Activated T-helper 17 cell treated with anti-CD3 and anti-CD28 coated beads, Interleukin-2, amount 50 U/mL, for 72 hours (primary cell): ENCODE measurements at regions not wholly inside any gene's neighbourhood (a gene's known extent, or its start where the extent isn't known, plus 50 kb on each side); places are given as distances from the start of the nearest gene placed in this dataset.
A peak's percentile ranks its signal among the peaks of the same experiment; 100 is the strongest.

Experiments used
- ATAC-seq: fragments of 150-1000 bp; cut with Tn5 transposase; replicated peaks from 2 replicates; pipeline ENCODE4 v1.10.0; 2021; ENCODE audit warnings: mild to moderate bottlenecking, moderate library complexity
- H3K27ac Mint-ChIP-seq: one replicate; pipeline ENCODE4 v1.8.0; 2022; ENCODE audit warnings: mixed read lengths
- H3K27me3 Mint-ChIP-seq: one replicate; pipeline ENCODE4 v1.8.0; 2022; ENCODE audit warnings: mixed read lengths
- H3K36me3 Mint-ChIP-seq: one replicate; pipeline ENCODE4 v1.8.0; 2022; ENCODE audit warnings: low read depth, mild to moderate bottlenecking, mixed read lengths
- H3K4me1 Mint-ChIP-seq: one replicate; pipeline ENCODE4 v1.8.0; 2022; ENCODE audit warnings: mixed read lengths
- H3K4me3 Mint-ChIP-seq: one replicate; pipeline ENCODE4 v1.8.0; 2022; ENCODE audit warnings: mild to moderate bottlenecking, mixed read lengths
- H3K9me3 Mint-ChIP-seq: one replicate; pipeline ENCODE4 v1.8.0; 2022; ENCODE audit warnings: mixed read lengths

GRCh38 chr12:127448906-127449305 is 818.1 kb upstream of the TMEM132C start:
- Mint-ChIP-seq H3K27ac (no peak overlapping the region), H3K9me3 (no peaks in the 10 kb centered on the region), H3K4me3 (no peak overlapping the region), H3K4me1 (no peaks in the 10 kb centered on the region), H3K36me3 (no peaks in the 10 kb centered on the region), H3K27me3 (peaks cover 3% of the 10 kb centered on the region)
- no peak for ATAC-seq

GRCh38 chr12:127450826-127451225 is 816.1 kb upstream of the TMEM132C start:
- Mint-ChIP-seq H3K9me3 (no peaks in the 10 kb centered on the region), H3K36me3 (no peaks in the 10 kb centered on the region), H3K27me3 (peaks cover 14% of the 10 kb centered on the region), H3K27ac (no peak overlapping the region), H3K4me1 (no peaks in the 10 kb centered on the region), H3K4me3 (no peak overlapping the region)
- ATAC-seq, result no peak

GRCh38 chr12:127455347-127456265 is 811.4 kb upstream of the TMEM132C start:
- Mint-ChIP-seq H3K4me3 (no peak overlapping the region), H3K9me3 (no peaks in the 10 kb centered on the region), H3K27ac (no peak overlapping the region), H3K4me1 (no peaks in the 10 kb centered on the region), H3K27me3 (peaks cover 32% of the 10 kb centered on the region), H3K36me3 (no peaks in the 10 kb centered on the region)
- ATAC-seq, result no peak

GRCh38 chr12:127457726-127458125 is 809.2 kb upstream of the TMEM132C start:
- ATAC-seq, result no peak
- Mint-ChIP-seq H3K27me3 (peaks cover 32% of the 10 kb centered on the region), H3K9me3 (no peaks in the 10 kb centered on the region), H3K4me3 (no peak overlapping the region), H3K36me3 (no peaks in the 10 kb centered on the region), H3K27ac (no peak overlapping the region), H3K4me1 (no peaks in the 10 kb centered on the region)

GRCh38 chr12:127459166-127459565 is 807.8 kb upstream of the TMEM132C start:
- no peak for ATAC-seq
- Mint-ChIP-seq H3K4me3 (no peak overlapping the region), H3K9me3 (no peaks in the 10 kb centered on the region), H3K36me3 (no peaks in the 10 kb centered on the region), H3K4me1 (no peaks in the 10 kb centered on the region), H3K27ac (no peak overlapping the region), H3K27me3 (peaks cover 35% of the 10 kb centered on the region)

GRCh38 chr12:127459687-127460086 is 807.3 kb upstream of the TMEM132C start:
- no peak for ATAC-seq
- Mint-ChIP-seq H3K4me3 (no peak overlapping the region), H3K4me1 (no peaks in the 10 kb centered on the region), H3K27ac (no peak overlapping the region), H3K27me3 (peaks cover 30% of the 10 kb centered on the region), H3K9me3 (no peaks in the 10 kb centered on the region), H3K36me3 (no peaks in the 10 kb centered on the region)

- no peak for ATAC-seq
- H3K27ac Mint-ChIP-seq, result no peak overlapping the region
- no peaks in the 10 kb centered on the region for H3K9me3 Mint-ChIP-seq
- H3K4me3 Mint-ChIP-seq, result no peak overlapping the region
- no peaks in the 10 kb centered on the region for H3K36me3 Mint-ChIP-seq
- H3K27me3 Mint-ChIP-seq, result peaks cover 14% of the 10 kb centered on the region
- no peaks in the 10 kb centered on the region for H3K4me1 Mint-ChIP-seq
These were observed 803.7 kb upstream of the TMEM132C start for GRCh38 chr12:127463237-127463636.

- H3K27ac Mint-ChIP-seq, result no peak overlapping the region
- H3K4me1 Mint-ChIP-seq, result no peaks in the 10 kb centered on the region
- H3K9me3 Mint-ChIP-seq, result no peaks in the 10 kb centered on the region
- no peak for ATAC-seq
- peaks cover 6% of the 10 kb centered on the region for H3K27me3 Mint-ChIP-seq
- H3K36me3 Mint-ChIP-seq, result no peaks in the 10 kb centered on the region
- H3K4me3 Mint-ChIP-seq, result no peak overlapping the region
These were observed 797.6 kb upstream of the TMEM132C start for GRCh38 chr12:127469331-127469730.

- no peaks in the 10 kb centered on the region for H3K36me3 Mint-ChIP-seq
- H3K9me3 Mint-ChIP-seq, result no peaks in the 10 kb centered on the region
- peaks cover 14% of the 10 kb centered on the region for H3K27me3 Mint-ChIP-seq
- H3K27ac Mint-ChIP-seq, result no peak overlapping the region
- no peak overlapping the region for H3K4me3 Mint-ChIP-seq
- H3K4me1 Mint-ChIP-seq, result no peaks in the 10 kb centered on the region
- no peak for ATAC-seq
These were observed 793.2 kb upstream of the TMEM132C start for GRCh38 chr12:127473766-127474165.

- H3K27ac Mint-ChIP-seq, result no peak overlapping the region
- no peaks in the 10 kb centered on the region for H3K4me1 Mint-ChIP-seq
- no peak for ATAC-seq
- no peaks in the 10 kb centered on the region for H3K36me3 Mint-ChIP-seq
- peaks cover 3% of the 10 kb centered on the region for H3K9me3 Mint-ChIP-seq
- H3K4me3 Mint-ChIP-seq, result no peak overlapping the region
- peaks cover 8% of the 10 kb centered on the region for H3K27me3 Mint-ChIP-seq
These were observed 787.7 kb upstream of the TMEM132C start for GRCh38 chr12:127479256-127479655.

GRCh38 chr12:127480775-127481314 is 786.1 kb upstream of the TMEM132C start:
- no peak for ATAC-seq

GRCh38 chr12:127482950-127483349 is 784.0 kb upstream of the TMEM132C start:
- ATAC-seq, result no peak
- Mint-ChIP-seq H3K4me1 (no peaks in the 10 kb centered on the region), H3K36me3 (no peaks in the 10 kb centered on the region), H3K27me3 (no peaks in the 10 kb centered on the region), H3K27ac (no peak overlapping the region), H3K9me3 (peaks cover 3% of the 10 kb centered on the region), H3K4me3 (no peak overlapping the region)

More at GRCh38 chr12:127480775-127481314, 786.1 kb upstream of the TMEM132C start:
- H3K36me3 Mint-ChIP-seq, result no peaks in the 10 kb centered on the region
- peaks cover 3% of the 10 kb centered on the region for H3K9me3 Mint-ChIP-seq
- no peak overlapping the region for H3K4me3 Mint-ChIP-seq
- no peaks in the 10 kb centered on the region for H3K4me1 Mint-ChIP-seq
- no peak overlapping the region for H3K27ac Mint-ChIP-seq
- peaks cover 4% of the 10 kb centered on the region for H3K27me3 Mint-ChIP-seq

- Mint-ChIP-seq H3K36me3 (no peaks in the 10 kb centered on the region), H3K27ac (no peak overlapping the region), H3K27me3 (no peaks in the 10 kb centered on the region), H3K9me3 (peaks cover 3% of the 10 kb centered on the region), H3K4me1 (no peaks in the 10 kb centered on the region), H3K4me3 (no peak overlapping the region)
- ATAC-seq, result peak; percentile 93
These were observed 781.4 kb upstream of the TMEM132C start for GRCh38 chr12:127485528-127485927.

GRCh38 chr12:127487031-127487430 is 779.9 kb upstream of the TMEM132C start:
- Mint-ChIP-seq H3K4me3 (no peak overlapping the region), H3K27ac (no peak overlapping the region), H3K27me3 (no peaks in the 10 kb centered on the region), H3K9me3 (peaks cover 3% of the 10 kb centered on the region), H3K4me1 (no peaks in the 10 kb centered on the region), H3K36me3 (no peaks in the 10 kb centered on the region)
- no peak for ATAC-seq

- Mint-ChIP-seq H3K4me3 (no peak overlapping the region), H3K36me3 (no peaks in the 10 kb centered on the region), H3K27me3 (no peaks in the 10 kb centered on the region), H3K9me3 (no peaks in the 10 kb centered on the region), H3K27ac (no peak overlapping the region), H3K4me1 (no peaks in the 10 kb centered on the region)
- no peak for ATAC-seq
These were observed 777.9 kb upstream of the TMEM132C start for GRCh38 chr12:127489061-127489460.
